Neural cell (in vitro differentiated cells): ENCODE measurements at regions not wholly inside any gene's neighbourhood (a gene's known extent, or its start where the extent isn't known, plus 50 kb on each side); places are given as distances from the start of the nearest gene placed in this dataset.

Experiments used
- H2AFZ ChIP-seq: fragments of 200-600, 300-800 bp; sonication (generic), shearing (Covaris generic); 2 replicates; pipeline ENCODE4 v1.6.0; 2014; ENCODE audit warnings: low read depth, mild to moderate bottlenecking, antibody characterized with exemption, low read length, moderate library complexity
- H3F3A ChIP-seq: fragments of 200-600 bp; shearing (Covaris generic); 2 replicates; pipeline ENCODE4 v1.6.1; 2016; ENCODE audit warnings: mild to moderate bottlenecking, moderate library complexity, mixed read lengths, antibody characterized with exemption, low read length; ENCODE audit not compliant: insufficient read depth, poor library complexity, severe bottlenecking
- H3K27ac ChIP-seq: fragments of 200-600, 300-800 bp; sonication (generic), shearing (Covaris generic); 2 replicates; pipeline ENCODE4 v1.5.1; 2014; ENCODE audit warnings: mild to moderate bottlenecking, low read length, moderate library complexity
- H3K27me3 ChIP-seq: fragments of 300-800, 200-600 bp; sonication (generic), shearing (Covaris generic); 2 replicates; pipeline ENCODE4 v1.6.0; 2014; ENCODE audit warnings: mild to moderate bottlenecking, low read depth, low read length, moderate library complexity; ENCODE audit not compliant: insufficient read depth
- H3K36me3 ChIP-seq: fragments of 300-800, 200-600 bp; sonication (generic), shearing (Covaris generic); 2 replicates; pipeline ENCODE4 v1.5.1; 2014; ENCODE audit warnings: mild to moderate bottlenecking, antibody characterized with exemption, low read length, moderate library complexity; ENCODE audit not compliant: insufficient read depth
- H3K4me2 ChIP-seq: fragments of 300-800, 200-600 bp; sonication (generic), shearing (Covaris generic); 2 replicates; pipeline ENCODE4 v1.6.0; 2014; ENCODE audit warnings: mild to moderate bottlenecking, low read length
- H3K4me3 ChIP-seq: fragments of 300-800, 200-600 bp; sonication (generic), shearing (Covaris generic); 2 replicates; pipeline ENCODE4 v1.5.1; 2014; ENCODE audit warnings: mild to moderate bottlenecking, low read length, moderate library complexity
- H3K79me2 ChIP-seq: fragments of 200-600 bp; shearing (Covaris generic); replicated peaks from 2 replicates; pipeline ENCODE4 v1.6.0; 2014; ENCODE audit warnings: mild to moderate bottlenecking, low read length, moderate library complexity; ENCODE audit not compliant: insufficient read depth
- H3K9ac ChIP-seq: fragments of 300-800, 200-600 bp; sonication (generic), shearing (Covaris generic); 2 replicates; pipeline ENCODE4 v1.6.1; 2016; ENCODE audit warnings: mild to moderate bottlenecking, low read length, mixed read lengths
- H3K9me2 ChIP-seq: fragments of 200-600 bp; shearing (Covaris generic); 2 replicates; pipeline ENCODE4 v1.6.1; 2016; ENCODE audit warnings: mild to moderate bottlenecking, low read length, mixed read lengths; ENCODE audit not compliant: insufficient read depth
- H3K9me3 ChIP-seq: fragments of 200-600, 300-800 bp; sonication (generic), shearing (Covaris generic); 2 replicates; pipeline ENCODE4 v1.6.1; 2016; ENCODE audit warnings: mild to moderate bottlenecking, mixed run types, low read length, moderate library complexity, mixed read lengths
- H4K20me1 ChIP-seq: fragments of 200-600 bp; shearing (Covaris generic); 2 replicates; pipeline ENCODE4 v1.6.1; 2016; ENCODE audit warnings: mild to moderate bottlenecking, mixed run types; ENCODE audit not compliant: insufficient read depth
- EP300 ChIP-seq: fragments of 450-650 bp; conservative IDR thresholded peaks from 2 replicates; pipeline ENCODE4 v1.6.1; 2014; ENCODE audit warnings: antibody characterized with exemption, mild to moderate bottlenecking, moderate library complexity; ENCODE audit not compliant: poor library complexity, severe bottlenecking
- EZH2 ChIP-seq: fragments of 200-600, 300-800 bp; shearing (Covaris generic), sonication (generic); IDR thresholded peaks from 2 replicates; pipeline ENCODE4 v1.6.1; 2014; ENCODE audit warnings: antibody characterized with exemption, low read length, borderline replicate concordance, mild to moderate bottlenecking; ENCODE audit not compliant: insufficient read depth, poor library complexity, severe bottlenecking
- MXI1 ChIP-seq: fragments of 450-650 bp; conservative IDR thresholded peaks from 2 replicates; pipeline ENCODE4 v1.6.1; 2014; ENCODE audit warnings: antibody characterized with exemption, mild to moderate bottlenecking; ENCODE audit not compliant: poor library complexity, severe bottlenecking
- POLR2AphosphoS5 ChIP-seq: IDR thresholded peaks from 2 replicates; pipeline ENCODE4 v1.6.1; 2012
- RAD21 ChIP-seq: fragments of 450-650 bp; conservative IDR thresholded peaks from 2 replicates; pipeline ENCODE4 v1.6.1; 2014; ENCODE audit warnings: antibody characterized with exemption, mild to moderate bottlenecking, moderate library complexity
- SMC3 ChIP-seq: fragments of 450-650 bp; conservative IDR thresholded peaks from 2 replicates; pipeline ENCODE4 v1.6.1; 2014; ENCODE audit warnings: antibody characterized with exemption, mild to moderate bottlenecking, moderate library complexity; ENCODE audit not compliant: poor library complexity
- TAF1 ChIP-seq: IDR thresholded peaks from 2 replicates; pipeline ENCODE4 v1.6.1; 2012; ENCODE audit warnings: low read depth
- TF ChIP-seq, protein P1 (sequence below): fragments of 450-650 bp; IDR thresholded peaks from 2 replicates; pipeline ENCODE4 v1.5.1; 2014; ENCODE audit warnings: antibody characterized with exemption, mild to moderate bottlenecking, moderate library complexity; ENCODE audit not compliant: poor library complexity, severe bottlenecking
- TF ChIP-seq, protein P2 (sequence below): IDR thresholded peaks from 2 replicates; pipeline ENCODE4 v1.6.1; 2012; ENCODE audit warnings: borderline replicate concordance

DNA sequence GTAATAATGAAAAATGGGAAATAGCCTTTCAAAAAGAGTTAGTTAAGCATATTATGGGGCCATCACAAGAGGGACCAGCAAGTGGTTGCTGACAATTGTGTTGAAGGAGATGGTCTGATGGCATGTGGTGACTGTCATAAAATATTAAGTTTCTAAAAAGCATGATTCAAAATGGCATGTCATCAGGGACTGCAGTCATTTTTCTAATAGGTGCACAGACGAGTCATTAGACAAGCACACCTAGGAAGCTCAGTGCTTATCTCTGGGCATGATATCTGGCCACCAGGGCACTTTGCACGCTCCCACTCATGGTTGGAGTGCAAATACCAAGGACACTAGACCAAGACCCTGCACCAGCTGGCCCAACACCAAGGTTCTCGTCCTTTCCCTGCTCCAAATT is 226.5 kb downstream of the ANKRD60 start:
- Histone ChIP-seq H2AFZ (no peak overlapping the region), H3K9me2 (no peaks in the 10 kb centered on the region), H3K36me3 (no peaks in the 10 kb centered on the region), H3K4me2 (no peak overlapping the region), H3F3A (no peaks in the 10 kb centered on the region), H3K4me3 (no peak overlapping the region), H3K9me3 (no peaks in the 10 kb centered on the region), H3K79me2 (no peaks in the 10 kb centered on the region), H3K27ac (no peak overlapping the region), H3K9ac (no peak overlapping the region), H3K27me3 (no peaks in the 10 kb centered on the region), H4K20me1 (no peaks in the 10 kb centered on the region)
- TF ChIP-seq, protein P1, sequence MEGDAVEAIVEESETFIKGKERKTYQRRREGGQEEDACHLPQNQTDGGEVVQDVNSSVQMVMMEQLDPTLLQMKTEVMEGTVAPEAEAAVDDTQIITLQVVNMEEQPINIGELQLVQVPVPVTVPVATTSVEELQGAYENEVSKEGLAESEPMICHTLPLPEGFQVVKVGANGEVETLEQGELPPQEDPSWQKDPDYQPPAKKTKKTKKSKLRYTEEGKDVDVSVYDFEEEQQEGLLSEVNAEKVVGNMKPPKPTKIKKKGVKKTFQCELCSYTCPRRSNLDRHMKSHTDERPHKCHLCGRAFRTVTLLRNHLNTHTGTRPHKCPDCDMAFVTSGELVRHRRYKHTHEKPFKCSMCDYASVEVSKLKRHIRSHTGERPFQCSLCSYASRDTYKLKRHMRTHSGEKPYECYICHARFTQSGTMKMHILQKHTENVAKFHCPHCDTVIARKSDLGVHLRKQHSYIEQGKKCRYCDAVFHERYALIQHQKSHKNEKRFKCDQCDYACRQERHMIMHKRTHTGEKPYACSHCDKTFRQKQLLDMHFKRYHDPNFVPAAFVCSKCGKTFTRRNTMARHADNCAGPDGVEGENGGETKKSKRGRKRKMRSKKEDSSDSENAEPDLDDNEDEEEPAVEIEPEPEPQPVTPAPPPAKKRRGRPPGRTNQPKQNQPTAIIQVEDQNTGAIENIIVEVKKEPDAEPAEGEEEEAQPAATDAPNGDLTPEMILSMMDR, result no peak
- TF ChIP-seq EP300, result no peak
- no peak for TF ChIP-seq MXI1
- no peak for TF ChIP-seq EZH2
- no peak for TF ChIP-seq RAD21
- TF ChIP-seq, protein P2, sequence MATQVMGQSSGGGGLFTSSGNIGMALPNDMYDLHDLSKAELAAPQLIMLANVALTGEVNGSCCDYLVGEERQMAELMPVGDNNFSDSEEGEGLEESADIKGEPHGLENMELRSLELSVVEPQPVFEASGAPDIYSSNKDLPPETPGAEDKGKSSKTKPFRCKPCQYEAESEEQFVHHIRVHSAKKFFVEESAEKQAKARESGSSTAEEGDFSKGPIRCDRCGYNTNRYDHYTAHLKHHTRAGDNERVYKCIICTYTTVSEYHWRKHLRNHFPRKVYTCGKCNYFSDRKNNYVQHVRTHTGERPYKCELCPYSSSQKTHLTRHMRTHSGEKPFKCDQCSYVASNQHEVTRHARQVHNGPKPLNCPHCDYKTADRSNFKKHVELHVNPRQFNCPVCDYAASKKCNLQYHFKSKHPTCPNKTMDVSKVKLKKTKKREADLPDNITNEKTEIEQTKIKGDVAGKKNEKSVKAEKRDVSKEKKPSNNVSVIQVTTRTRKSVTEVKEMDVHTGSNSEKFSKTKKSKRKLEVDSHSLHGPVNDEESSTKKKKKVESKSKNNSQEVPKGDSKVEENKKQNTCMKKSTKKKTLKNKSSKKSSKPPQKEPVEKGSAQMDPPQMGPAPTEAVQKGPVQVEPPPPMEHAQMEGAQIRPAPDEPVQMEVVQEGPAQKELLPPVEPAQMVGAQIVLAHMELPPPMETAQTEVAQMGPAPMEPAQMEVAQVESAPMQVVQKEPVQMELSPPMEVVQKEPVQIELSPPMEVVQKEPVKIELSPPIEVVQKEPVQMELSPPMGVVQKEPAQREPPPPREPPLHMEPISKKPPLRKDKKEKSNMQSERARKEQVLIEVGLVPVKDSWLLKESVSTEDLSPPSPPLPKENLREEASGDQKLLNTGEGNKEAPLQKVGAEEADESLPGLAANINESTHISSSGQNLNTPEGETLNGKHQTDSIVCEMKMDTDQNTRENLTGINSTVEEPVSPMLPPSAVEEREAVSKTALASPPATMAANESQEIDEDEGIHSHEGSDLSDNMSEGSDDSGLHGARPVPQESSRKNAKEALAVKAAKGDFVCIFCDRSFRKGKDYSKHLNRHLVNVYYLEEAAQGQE, result no peak
- no peak for TF ChIP-seq POLR2AphosphoS5

DNA sequence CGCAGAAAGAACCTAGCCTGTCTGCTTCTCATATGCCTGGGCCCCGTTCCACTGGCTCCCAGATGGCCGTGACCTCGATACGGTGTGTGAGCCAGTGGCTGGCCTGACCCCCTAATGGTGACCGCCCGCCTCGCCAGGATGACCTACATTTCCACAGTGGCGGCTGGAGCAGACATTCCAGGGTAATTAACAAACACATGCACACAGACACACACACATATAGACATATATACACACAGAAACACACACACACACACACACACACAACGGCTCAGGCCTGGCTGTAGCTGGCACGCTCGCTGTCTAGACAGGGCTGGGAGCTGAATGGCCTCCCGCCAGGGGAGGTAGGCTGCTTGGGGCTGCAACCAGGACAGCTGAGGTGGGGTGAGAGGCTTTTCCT is 227.1 kb downstream of the ANKRD60 start:
- Histone ChIP-seq H3K4me2 (no peak overlapping the region), H3K27me3 (no peaks in the 10 kb centered on the region), H3K79me2 (no peaks in the 10 kb centered on the region), H3K9me2 (no peaks in the 10 kb centered on the region), H3K27ac (no peak overlapping the region), H3K9me3 (no peaks in the 10 kb centered on the region), H3K9ac (no peak overlapping the region), H2AFZ (no peak overlapping the region), H4K20me1 (no peaks in the 10 kb centered on the region), H3K36me3 (no peaks in the 10 kb centered on the region), H3K4me3 (no peak overlapping the region), H3F3A (no peaks in the 10 kb centered on the region)
- TF ChIP-seq POLR2AphosphoS5, result no peak
- TF ChIP-seq, protein P2, result no peak
- TF ChIP-seq TAF1, result no peak
- no peak for TF ChIP-seq SMC3
- TF ChIP-seq, protein P1, result no peak
